22Rv1 (cell line): ENCODE measurements at regions not wholly inside any gene's neighbourhood (a gene's known extent, or its start where the extent isn't known, plus 50 kb on each side); places are given as distances from the start of the nearest gene placed in this dataset.
"Not testable (repeated sequence)": the region's sequence is repeated elsewhere in the genome, so short reads cannot be mapped to it uniquely, and the experiment has no call there.

ENCODE experiments used
- H3K27ac ChIP-seq: fragments of 450-650 bp; 2 replicates; pipeline ENCODE4 v1.5.1; 2017
- CTCF ChIP-seq: fragments of 450-650 bp; IDR thresholded peaks from 2 replicates; pipeline ENCODE4 v1.5.1; 2017; ENCODE audit warnings: mild to moderate bottlenecking
- ZFX ChIP-seq: fragments of 450-650 bp; IDR thresholded peaks from 2 replicates; pipeline ENCODE4 v1.6.1; 2017; ENCODE audit warnings: antibody characterized with exemption, borderline replicate concordance

- TF ChIP-seq CTCF, result no peak
- TF ChIP-seq ZFX, result no peak
- H3K27ac ChIP-seq, result no peak overlapping the region
These were observed 450.4 kb downstream of the MIAT start for GRCh38 chr22:27107824-27108223.

GRCh38 chr22:27108425-27109114, 451.2 kb downstream of the MIAT start:
- TF ChIP-seq CTCF, result no peak
- no peak for TF ChIP-seq ZFX
- no peak overlapping the region for H3K27ac ChIP-seq

GRCh38 chr22:27109406-27109805, 452.0 kb downstream of the MIAT start:
- not testable (repeated sequence) for H3K27ac ChIP-seq

- TF ChIP-seq ZFX (no peak), CTCF (no peak)
- H3K27ac ChIP-seq, result no peak overlapping the region
These were observed 453.5 kb downstream of the MIAT start for GRCh38 chr22:27110665-27111451.

GRCh38 chr22:27111796-27112672, 454.6 kb downstream of the MIAT start:
- H3K27ac ChIP-seq, result no peak overlapping the region
- no peak for TF ChIP-seq CTCF
- TF ChIP-seq ZFX, result no peak

- TF ChIP-seq CTCF, result no peak
- no peak overlapping the region for H3K27ac ChIP-seq
These were observed 455.8 kb downstream of the MIAT start for GRCh38 chr22:27113211-27113635.

- no peak overlapping the region for H3K27ac ChIP-seq
- no peak for TF ChIP-seq ZFX
- TF ChIP-seq CTCF, result no peak
These were observed 456.3 kb downstream of the MIAT start for GRCh38 chr22:27113641-27114040.
